ENCODE measurements at regions not wholly inside any gene's neighbourhood (a gene's known extent, or its start where the extent isn't known, plus 50 kb on each side); places are given as distances from the start of the nearest gene placed in this dataset.

GRCh38 chr3:166248784-166249183 is 411.6 kb upstream of the BCHE start:
- Histone ChIP-seq H3K9me3 (ENCODE audit: control insufficient read depth, insufficient read depth, low read length) (no peaks in the 10 kb centered on the region), H3K4ac (ENCODE audit: low read depth, low read length) (no peak overlapping the region), H2AK5ac (ENCODE audit: low read depth, low read length) (no peak overlapping the region), H2BK120ac (ENCODE audit: low read depth, low read length) (no peak overlapping the region), H3K14ac (replicated peaks; ENCODE audit: low read depth, low read length) (no peak overlapping the region), H2AFZ (replicated peaks; ENCODE audit: low read length, poor library complexity) (no peak overlapping the region), H3K4me3 (ENCODE audit: insufficient read depth, low read depth, low read length) (no peak overlapping the region), H4K8ac (ENCODE audit: low read depth in 2 of 2, low read length in 2 of 2) (no peak overlapping the region), H3K56ac (ENCODE audit: extremely low read depth, insufficient read depth, low read length) (no peak overlapping the region), H2AK9ac (replicated peaks; ENCODE audit: low read depth, low read length, poor library complexity) (no peak overlapping the region), H3K27me3 (ENCODE audit: control insufficient read depth, insufficient read depth, low read length) (no peaks in the 10 kb centered on the region), H3K4me2 (ENCODE audit: low read depth, low read length) (no peak overlapping the region), H3K9ac (ENCODE audit: low read depth, low read length) (no peak overlapping the region), H3K27ac (ENCODE audit: insufficient read depth, low read length) (no peak overlapping the region), H3K23ac (ENCODE audit: low read depth, low read length) (no peak overlapping the region), H3K4me1 (ENCODE audit: control insufficient read depth, insufficient read depth, low read length) (no peaks in the 10 kb centered on the region), H3K9me1 (ENCODE audit: insufficient read depth, low read length) (no peaks in the 10 kb centered on the region), H3K18ac (ENCODE audit: low read depth, low read length) (no peak overlapping the region), H3K79me1 (ENCODE audit: low read depth in 1 of 2, low read length in 2 of 2) (no peaks in the 10 kb centered on the region), H4K91ac (ENCODE audit: insufficient read depth, low read depth, low read length) (no peak overlapping the region), H2BK20ac (ENCODE audit: low read depth, low read length) (no peak overlapping the region), H2BK5ac (ENCODE audit: low read depth, low read length, poor library complexity, severe bottlenecking) (no peak overlapping the region), H3K36me3 (ENCODE audit: control insufficient read depth, insufficient read depth, low read length) (no peaks in the 10 kb centered on the region), H4K5ac (ENCODE audit: low read depth, low read length) (no peak overlapping the region), H2BK15ac (ENCODE audit: low read depth, low read length) (no peak overlapping the region), H4K20me1 (ENCODE audit: insufficient read depth, low read length) (no peaks in the 10 kb centered on the region)
- no TSS peak for BruUV-seq (replicated peaks)
- no peak for ATAC-seq (ENCODE audit: low read depth)
- 100% methylated on average over 1 of the region's 3 CpGs; no CpG with 5 or more reads in 1 of the 2 experiments for WGBS, 2 experiments (ENCODE audit: extremely low coverage in 2 of 2, insufficient read length in 1 of 2)
- ChIA-PET CTCF (no interaction called here), POLR2A (ENCODE audit: unreplicated experiment) (no interaction called here)
- in situ Hi-C loops (cut with MboI; ENCODE audit: low sequenced_read_pairs) (no loop called here), intact Hi-C loops (cut with micrococcal nuclease) (no loop called here), dilution Hi-C loops (cut with HindIII; ENCODE audit: low sequenced_read_pairs, unreplicated experiment) (no loop called here)
- TF ChIP-seq, protein P1, sequence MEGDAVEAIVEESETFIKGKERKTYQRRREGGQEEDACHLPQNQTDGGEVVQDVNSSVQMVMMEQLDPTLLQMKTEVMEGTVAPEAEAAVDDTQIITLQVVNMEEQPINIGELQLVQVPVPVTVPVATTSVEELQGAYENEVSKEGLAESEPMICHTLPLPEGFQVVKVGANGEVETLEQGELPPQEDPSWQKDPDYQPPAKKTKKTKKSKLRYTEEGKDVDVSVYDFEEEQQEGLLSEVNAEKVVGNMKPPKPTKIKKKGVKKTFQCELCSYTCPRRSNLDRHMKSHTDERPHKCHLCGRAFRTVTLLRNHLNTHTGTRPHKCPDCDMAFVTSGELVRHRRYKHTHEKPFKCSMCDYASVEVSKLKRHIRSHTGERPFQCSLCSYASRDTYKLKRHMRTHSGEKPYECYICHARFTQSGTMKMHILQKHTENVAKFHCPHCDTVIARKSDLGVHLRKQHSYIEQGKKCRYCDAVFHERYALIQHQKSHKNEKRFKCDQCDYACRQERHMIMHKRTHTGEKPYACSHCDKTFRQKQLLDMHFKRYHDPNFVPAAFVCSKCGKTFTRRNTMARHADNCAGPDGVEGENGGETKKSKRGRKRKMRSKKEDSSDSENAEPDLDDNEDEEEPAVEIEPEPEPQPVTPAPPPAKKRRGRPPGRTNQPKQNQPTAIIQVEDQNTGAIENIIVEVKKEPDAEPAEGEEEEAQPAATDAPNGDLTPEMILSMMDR (conservative IDR thresholded peaks at IDR 0.05; ENCODE audit: low read depth, low read length) = no peak
- no peak for TF ChIP-seq RCOR1 (IDR thresholded peaks at IDR 0.05; ENCODE audit: insufficient replicate concordance, low read length)
- no peak for TF ChIP-seq NFE2L2 (IDR thresholded peaks at IDR 0.05; ENCODE audit: low read depth, low read length)
- no peak for TF ChIP-seq BHLHE40 (IDR thresholded peaks at IDR 0.05; ENCODE audit: low read depth, low read length)
- no peak for TF ChIP-seq FOS (IDR thresholded peaks at IDR 0.05; ENCODE audit: low read depth, low read length)
- no peak for TF ChIP-seq USF2 (IDR thresholded peaks at IDR 0.05; ENCODE audit: low read depth, low read length)
- no peak for TF ChIP-seq MAFK (IDR thresholded peaks at IDR 0.05; ENCODE audit: low read depth, low read length)
- no peak for TF ChIP-seq CHD1 (IDR thresholded peaks at IDR 0.05; ENCODE audit: low read depth, low read length)
- TF ChIP-seq MAZ (IDR thresholded peaks at IDR 0.05; ENCODE audit: borderline replicate concordance, low read depth, low read length) = no peak
- TF ChIP-seq RFX5 (IDR thresholded peaks at IDR 0.05; ENCODE audit: low read depth, low read length) = no peak
- TF ChIP-seq, protein P2, sequence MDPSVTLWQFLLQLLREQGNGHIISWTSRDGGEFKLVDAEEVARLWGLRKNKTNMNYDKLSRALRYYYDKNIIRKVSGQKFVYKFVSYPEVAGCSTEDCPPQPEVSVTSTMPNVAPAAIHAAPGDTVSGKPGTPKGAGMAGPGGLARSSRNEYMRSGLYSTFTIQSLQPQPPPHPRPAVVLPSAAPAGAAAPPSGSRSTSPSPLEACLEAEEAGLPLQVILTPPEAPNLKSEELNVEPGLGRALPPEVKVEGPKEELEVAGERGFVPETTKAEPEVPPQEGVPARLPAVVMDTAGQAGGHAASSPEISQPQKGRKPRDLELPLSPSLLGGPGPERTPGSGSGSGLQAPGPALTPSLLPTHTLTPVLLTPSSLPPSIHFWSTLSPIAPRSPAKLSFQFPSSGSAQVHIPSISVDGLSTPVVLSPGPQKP (IDR thresholded peaks at IDR 0.05; ENCODE audit: borderline replicate concordance, low read depth, low read length) = no peak
- TF ChIP-seq MXI1 (IDR thresholded peaks at IDR 0.05; ENCODE audit: borderline replicate concordance, low read depth, low read length) = no peak
- TF ChIP-seq POLR2A (IDR thresholded peaks at IDR 0.05; ENCODE audit: low read depth, low read length) = no peak
- DNase-seq = no peak

All from IMR-90 (cell line).